Fibroblast of lung (primary cell): ENCODE measurements at regions not wholly inside any gene's neighbourhood (a gene's known extent, or its start where the extent isn't known, plus 50 kb on each side); places are given as distances from the start of the nearest gene placed in this dataset.

Experiments
- CTCF ChIP-seq, 2 donors: IDR thresholded peaks in 1 of 2; conservative IDR thresholded peaks in 1 of 2; 1 replicate in 1 of 2; 2 replicates in 1 of 2; pipeline ENCODE4 v1.5.1; 2011 to 2012; ENCODE audit warnings: low read length in 2 of 2, control low read depth in 1 of 2, inconsistent platforms in 1 of 2, low read depth in 1 of 2, mild to moderate bottlenecking in 1 of 2
- EZH2 ChIP-seq: IDR thresholded peaks from 2 replicates; pipeline ENCODE4 v1.5.1; 2012; ENCODE audit warnings: low read length, control low read depth, mild to moderate bottlenecking; ENCODE audit errors: missing control alignments

GRCh38 chr21:20459838-20460237 is 538.4 kb upstream of the NCAM2 start:
- TF ChIP-seq CTCF (conservative IDR thresholded peaks at IDR 0.05 in 1 of 2, IDR thresholded peaks at IDR 0.05 in 1 of 2; ENCODE audit: low read depth in 1 of 2, low read length in 2 of 2): no peak
- TF ChIP-seq EZH2: no peak
